Activated CD4-positive, CD25-positive, alpha-beta regulatory T cell treated with anti-CD3 and anti-CD28 coated beads, Interleukin-2, amount 50 U/mL, for 24 hours (primary cell): ENCODE measurements at regions not wholly inside any gene's neighbourhood (a gene's known extent, or its start where the extent isn't known, plus 50 kb on each side); places are given as distances from the start of the nearest gene placed in this dataset.
"Not testable (repeated sequence)": the region's sequence is repeated elsewhere in the genome, so short reads cannot be mapped to it uniquely, and the experiment has no call there.

Experiments
- ATAC-seq, 2 donors: fragments of 150-1000 bp; cut with Tn5 transposase; one replicate each; pipeline ENCODE4 v1.10.0; 2021; ENCODE audit warnings: mild to moderate bottlenecking in 1 of 2, moderate library complexity in 1 of 2

GRCh38 chr6:113653275-113653674, 203.9 kb upstream of the MARCKS start:
- ATAC-seq, result no peak

- ATAC-seq, result no peak
Measured at GRCh38 chr6:113654396-113654795, 202.7 kb upstream of the MARCKS start.

GRCh38 chr6:113655761-113656160, 201.4 kb upstream of the MARCKS start:
- ATAC-seq, result no peak

GRCh38 chr6:113659762-113660404, 197.3 kb upstream of the MARCKS start:
- ATAC-seq, result no peak

GRCh38 chr6:113660819-113661218, 196.3 kb upstream of the MARCKS start:
- ATAC-seq, result no peak

- no peak for ATAC-seq
Measured at GRCh38 chr6:113662093-113662665, 195.0 kb upstream of the MARCKS start.

- no peak for ATAC-seq
Measured at GRCh38 chr6:113662688-113663333, 194.3 kb upstream of the MARCKS start.

- ATAC-seq, result no peak
Measured at GRCh38 chr6:113664909-113665308, 192.2 kb upstream of the MARCKS start.

- ATAC-seq, result no peak
Measured at GRCh38 chr6:113668641-113669408, 188.3 kb upstream of the MARCKS start.

- no peak for ATAC-seq
Measured at GRCh38 chr6:113669606-113670005, 187.5 kb upstream of the MARCKS start.

GRCh38 chr6:113671421-113671820, 185.7 kb upstream of the MARCKS start:
- ATAC-seq, result no peak

GRCh38 chr6:113672491-113673149, 184.5 kb upstream of the MARCKS start:
- ATAC-seq, result no peak

GRCh38 chr6:113674075-113674474, 183.1 kb upstream of the MARCKS start:
- no peak for ATAC-seq

GRCh38 chr6:113676057-113676456, 181.1 kb upstream of the MARCKS start:
- ATAC-seq, result no peak

- ATAC-seq, result no peak
Measured at GRCh38 chr6:113676968-113677367, 180.2 kb upstream of the MARCKS start.

GRCh38 chr6:113679051-113679450, 178.1 kb upstream of the MARCKS start:
- no peak for ATAC-seq

- no peak for ATAC-seq
Measured at GRCh38 chr6:113680301-113680700, 176.8 kb upstream of the MARCKS start.

- ATAC-seq, result no peak
Measured at GRCh38 chr6:113683968-113684367, 173.2 kb upstream of the MARCKS start.

- ATAC-seq, result no peak
Measured at GRCh38 chr6:113684382-113684901, 172.7 kb upstream of the MARCKS start.

- ATAC-seq, result no peak
Measured at GRCh38 chr6:113686049-113686448, 171.1 kb upstream of the MARCKS start.

- not testable (repeated sequence) for ATAC-seq
Measured at GRCh38 chr6:113689620-113690019, 167.5 kb upstream of the MARCKS start.
